Activated B cell treated with CpG ODN at 0.5 μM for 24 hours (primary cell): ENCODE measurements at regions not wholly inside any gene's neighbourhood (a gene's known extent, or its start where the extent isn't known, plus 50 kb on each side); places are given as distances from the start of the nearest gene placed in this dataset.

Experiments
- ATAC-seq: fragments of 200-7000 bp; cut with Tn5 transposase; one replicate; pipeline ENCODE4 v1.10.0; 2021; ENCODE audit warnings: low read depth, mild to moderate bottlenecking, moderate library complexity
- CTCF ChIA-PET: fragments of 350-600 bp; sonication (Branson Sonifier 250); formaldehyde crosslinking; loops from one replicate; lab custom pipeline; 2021; ENCODE audit warnings: antibody characterized with exemption; lab: Charles Lee
- POLR2A ChIA-PET: fragments of 350-600 bp; sonication (Branson Sonifier 250); formaldehyde crosslinking; loops from one replicate; lab custom pipeline; 2021; ENCODE audit warnings: antibody characterized with exemption; lab: Charles Lee
- DNase-seq: peaks from one replicate; pipeline ENCODE4 v3.0.0; 2022
- H3K27ac Mint-ChIP-seq: one replicate; pipeline ENCODE4 v1.8.0; 2020; ENCODE audit warnings: mixed read lengths
- H3K27me3 Mint-ChIP-seq: one replicate; pipeline ENCODE4 v1.8.0; 2021; ENCODE audit warnings: mixed read lengths
- H3K36me3 Mint-ChIP-seq: one replicate; pipeline ENCODE4 v1.8.0; 2021; ENCODE audit warnings: low read depth, mixed read lengths
- H3K4me1 Mint-ChIP-seq: one replicate; pipeline ENCODE4 v1.8.0; 2021; ENCODE audit warnings: mixed read lengths
- H3K4me3 Mint-ChIP-seq: one replicate; pipeline ENCODE4 v1.8.0; 2020; ENCODE audit warnings: mild to moderate bottlenecking, mixed read lengths
- H3K9me3 Mint-ChIP-seq: one replicate; pipeline ENCODE4 v1.8.0; 2020; ENCODE audit warnings: mixed read lengths
- CTCF ChIP-seq: fragments of 200-600 bp; IDR thresholded peaks from one replicate; pipeline ENCODE4 v1.8.0; 2022; ENCODE audit warnings: antibody characterized with exemption, mild to moderate bottlenecking
- intact Hi-C: fragments of 100-400 bp; cut with micrococcal nuclease; formaldehyde crosslinking; loops from one replicate; pipeline ENCODE4 v1.15.1; 2024

DNA sequence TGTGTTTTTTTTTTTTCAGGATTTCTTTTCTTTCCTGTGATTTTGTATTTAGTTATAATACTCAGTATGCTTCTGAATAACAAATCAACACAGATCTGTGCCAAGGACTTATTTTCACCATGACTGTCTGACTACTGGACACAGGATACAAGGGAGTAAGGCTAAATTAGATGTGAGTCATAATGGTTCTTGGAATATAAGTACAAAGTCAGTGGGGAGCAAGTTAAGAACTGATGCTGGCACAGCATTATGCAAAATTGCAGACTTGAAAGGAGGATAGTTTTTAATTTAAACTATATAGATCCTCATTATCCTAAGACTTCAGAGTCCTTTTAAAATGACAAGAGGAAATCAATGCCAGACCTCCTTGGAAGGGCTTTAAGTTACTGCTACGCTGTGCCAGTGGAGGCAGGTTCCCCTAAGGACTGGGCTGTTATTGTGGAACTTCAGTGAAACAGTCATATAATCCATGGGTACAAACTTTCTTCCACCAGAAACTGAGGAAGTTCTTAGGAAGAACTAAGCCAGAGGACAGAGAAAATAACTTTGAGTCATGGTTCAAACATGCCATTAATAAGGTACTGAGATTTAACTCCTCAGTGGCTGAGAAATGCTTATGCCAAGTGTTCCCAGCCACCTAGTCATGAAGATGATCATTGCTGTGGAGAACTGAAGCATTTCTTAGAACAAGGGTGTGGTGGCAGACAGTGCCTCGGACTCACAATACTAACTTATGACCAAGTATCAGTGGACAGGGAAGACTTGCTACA is 531.2 kb downstream of the HTR7 start:
- ChIA-PET CTCF (no interaction called here), POLR2A (no interaction called here)
- no peaks in the 10 kb centered on the region for H3K4me1 Mint-ChIP-seq
- no peak overlapping the region for H3K27ac Mint-ChIP-seq
- ATAC-seq (no peak), DNase-seq (no peak)
- TF ChIP-seq CTCF, result no peak
- peaks cover 2% of the 10 kb centered on the region for H3K27me3 Mint-ChIP-seq
- H3K36me3 Mint-ChIP-seq, result no peaks in the 10 kb centered on the region
- H3K9me3 Mint-ChIP-seq, result no peaks in the 10 kb centered on the region
- no peak overlapping the region for H3K4me3 Mint-ChIP-seq
- intact Hi-C loops, result no loop called here

- no peaks in the 10 kb centered on the region for H3K4me1 Mint-ChIP-seq
- CTCF ChIA-PET, result no interaction called here
- intact Hi-C loops, result no loop called here
- DNase-seq (no peak), ATAC-seq (no peak)
- H3K9me3 Mint-ChIP-seq, result no peaks in the 10 kb centered on the region
- POLR2A ChIA-PET, result no interaction called here
- H3K27ac Mint-ChIP-seq, result no peak overlapping the region
- H3K36me3 Mint-ChIP-seq, result no peaks in the 10 kb centered on the region
- no peak for TF ChIP-seq CTCF
- H3K4me3 Mint-ChIP-seq, result no peak overlapping the region
- H3K27me3 Mint-ChIP-seq, result peaks cover 7% of the 10 kb centered on the region
Observed at GRCh38 chr10:90327611-90328010, 530.2 kb downstream of the HTR7 start.

GRCh38 chr10:90328459-90328858 is 529.4 kb downstream of the HTR7 start:
- intact Hi-C loops, result no loop called here
- ChIA-PET POLR2A (no interaction called here), CTCF (no interaction called here)
- TF ChIP-seq CTCF, result no peak
- ATAC-seq, result no peak
- no peak for DNase-seq
- Mint-ChIP-seq H3K4me1 (no peaks in the 10 kb centered on the region), H3K27ac (no peak overlapping the region), H3K4me3 (no peak overlapping the region), H3K27me3 (peaks cover 5% of the 10 kb centered on the region), H3K9me3 (peaks cover 2% of the 10 kb centered on the region), H3K36me3 (no peaks in the 10 kb centered on the region)

DNA sequence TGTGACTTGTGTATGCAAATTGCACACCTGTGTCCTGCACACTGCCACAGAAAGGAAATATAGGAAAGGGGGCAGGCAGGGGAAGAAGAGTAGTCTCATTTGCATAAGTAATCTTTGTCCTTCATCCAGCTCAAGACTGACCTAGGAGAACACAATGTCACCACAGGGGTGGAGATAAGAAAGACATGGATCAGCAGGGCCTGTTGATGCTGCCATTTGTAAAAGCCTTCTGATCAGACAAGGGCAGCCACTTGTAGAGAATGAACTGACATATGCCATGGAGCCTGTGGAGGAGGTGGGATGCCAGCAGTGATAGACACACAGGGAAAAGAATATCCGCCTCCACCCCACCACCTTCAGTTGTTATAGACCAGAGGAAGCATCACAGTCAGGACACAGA is 528.9 kb downstream of the HTR7 start:
- no peak for TF ChIP-seq CTCF
- H3K9me3 Mint-ChIP-seq, result peaks cover 2% of the 10 kb centered on the region
- ChIA-PET CTCF (no interaction called here), POLR2A (no interaction called here)
- peaks cover 5% of the 10 kb centered on the region for H3K27me3 Mint-ChIP-seq
- H3K4me1 Mint-ChIP-seq, result no peaks in the 10 kb centered on the region
- no peaks in the 10 kb centered on the region for H3K36me3 Mint-ChIP-seq
- H3K4me3 Mint-ChIP-seq, result no peak overlapping the region
- intact Hi-C loops, result no loop called here
- DNase-seq (no peak), ATAC-seq (no peak)
- H3K27ac Mint-ChIP-seq, result no peak overlapping the region

- no peak for ATAC-seq
- POLR2A ChIA-PET, result no interaction called here
- no peak overlapping the region for H3K4me3 Mint-ChIP-seq
- H3K9me3 Mint-ChIP-seq, result peaks cover 2% of the 10 kb centered on the region
- CTCF ChIA-PET, result no interaction called here
- H3K27ac Mint-ChIP-seq, result no peak overlapping the region
- no peak for TF ChIP-seq CTCF
- no peaks in the 10 kb centered on the region for H3K36me3 Mint-ChIP-seq
- intact Hi-C loops, result no loop called here
- no peaks in the 10 kb centered on the region for H3K4me1 Mint-ChIP-seq
- no peak for DNase-seq
- peaks cover under 1% of the 10 kb centered on the region for H3K27me3 Mint-ChIP-seq
Observed at GRCh38 chr10:90337316-90337715, 520.5 kb downstream of the HTR7 start.
